ENCODE measurements at regions not wholly inside any gene's neighbourhood (a gene's known extent, or its start where the extent isn't known, plus 50 kb on each side); places are given as distances from the start of the nearest gene placed in this dataset.
"Not testable (repeated sequence)": the region's sequence is repeated elsewhere in the genome, so short reads cannot be mapped to it uniquely, and the experiment has no call there.

DNA sequence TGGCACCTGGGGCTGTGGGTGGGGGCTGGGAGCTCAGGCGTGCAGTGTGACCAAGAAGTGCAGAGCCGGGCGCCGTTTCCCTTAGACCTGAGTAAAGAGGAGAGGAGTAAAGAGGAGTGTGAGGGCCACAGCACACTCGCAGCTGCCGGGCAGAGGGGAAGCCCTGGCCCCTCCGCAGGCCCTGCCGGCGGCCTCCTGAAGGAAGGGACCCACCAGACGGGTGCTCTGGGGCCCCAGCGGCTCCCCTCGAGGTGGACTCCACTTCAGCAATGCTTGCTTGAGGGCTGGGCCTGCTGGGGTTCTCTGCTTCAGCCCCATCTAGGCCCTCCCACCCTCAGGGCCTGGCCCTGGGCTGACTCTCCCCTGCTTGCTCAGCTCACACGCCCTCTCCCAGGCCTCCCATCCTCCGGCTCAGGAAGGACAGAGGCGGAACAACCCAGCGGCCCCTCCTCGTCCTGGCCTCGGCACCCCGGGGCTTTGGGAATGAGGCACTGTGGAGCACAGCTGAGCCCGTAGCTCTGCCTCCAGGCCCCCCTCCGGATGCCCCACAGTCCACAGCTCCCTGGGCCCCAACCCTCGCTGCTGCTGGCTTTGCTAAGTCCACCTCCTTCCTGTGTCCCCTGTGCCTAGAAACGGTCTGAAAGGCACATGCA, 1198.7 kb downstream of the BRD1 start:
- DNase-seq, result no peak

GRCh38 chr22:48627966-48628365, 1199.7 kb downstream of the BRD1 start:
- DNase-seq, result no peak

GRCh38 chr22:48627203-48627602, 1200.5 kb downstream of the BRD1 start:
- DNase-seq, result no peak

GRCh38 chr22:48624401-48624800, 1203.3 kb downstream of the BRD1 start:
- DNase-seq, result no peak

DNA sequence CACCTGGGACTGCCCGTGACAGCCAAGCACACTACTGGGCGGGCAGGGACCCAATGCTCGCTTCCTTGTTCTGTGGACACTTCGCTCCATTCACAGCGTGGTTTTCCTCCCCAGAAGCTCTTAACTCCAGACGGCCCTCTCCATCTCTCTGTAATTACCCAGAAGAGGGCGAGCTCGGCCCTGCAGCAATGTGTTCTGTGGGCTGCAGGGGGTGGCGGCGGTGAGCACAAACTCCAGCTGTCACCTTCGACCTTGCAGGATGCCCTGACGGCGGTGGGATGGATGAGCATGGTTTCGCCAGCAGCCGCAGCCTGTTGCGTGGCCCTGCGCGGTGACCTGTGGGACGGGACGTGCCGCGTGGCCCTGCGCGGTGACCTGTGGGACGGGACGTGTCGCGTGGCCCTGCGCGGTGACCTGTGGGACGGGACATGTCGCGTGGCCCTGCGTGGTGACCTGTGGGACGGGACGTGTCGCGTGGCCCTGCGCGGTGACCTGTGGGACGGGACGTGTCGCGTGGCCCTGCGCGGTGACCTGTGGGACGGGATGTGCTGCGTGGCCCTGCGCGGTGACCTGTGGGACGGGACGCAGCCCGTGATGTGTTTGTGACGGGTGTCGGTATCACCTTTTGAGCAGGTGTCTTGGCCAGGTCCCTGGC, 1204.7 kb downstream of the BRD1 start:
- DNase-seq, result no peak

DNA sequence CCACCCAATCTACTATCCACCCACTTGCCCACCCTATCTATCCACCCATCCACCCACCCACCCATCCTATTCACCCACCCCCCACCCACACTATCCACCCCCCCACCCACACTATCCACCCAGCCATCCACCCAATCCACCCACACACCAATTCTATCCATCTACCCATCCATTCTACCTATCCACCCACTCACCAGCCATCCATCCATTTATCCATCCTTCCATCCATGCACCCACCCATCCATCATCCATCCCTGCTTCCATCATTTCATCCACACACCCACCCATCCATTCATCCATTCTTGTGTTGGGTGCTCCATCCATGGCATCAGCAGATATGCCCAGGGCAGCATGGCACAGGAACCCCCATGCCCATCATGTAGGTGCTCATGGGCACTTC, 1206.6 kb downstream of the BRD1 start:
- DNase-seq, result no peak

DNA sequence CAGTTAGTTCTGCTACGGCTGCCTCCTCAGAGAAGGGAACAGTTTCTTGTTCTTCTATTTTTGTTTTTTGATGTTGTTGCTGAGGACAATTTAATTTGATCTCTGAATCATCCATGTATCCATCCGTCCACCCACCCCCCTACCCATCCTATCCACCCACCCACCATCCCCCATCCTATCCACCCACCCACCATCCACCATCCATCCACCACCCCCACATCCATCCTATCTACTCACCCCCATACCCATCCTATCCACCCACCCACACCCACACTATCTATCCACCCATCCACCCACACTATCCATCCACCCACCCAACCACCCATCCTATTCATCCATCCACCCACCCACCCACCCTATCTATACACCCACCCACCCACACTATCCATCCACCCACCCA, 1207.2 kb downstream of the BRD1 start:
- not testable (repeated sequence) for DNase-seq

- DNase-seq, result no peak
Observed at GRCh38 chr22:48619721-48620120, 1208.0 kb downstream of the BRD1 start.

DNA sequence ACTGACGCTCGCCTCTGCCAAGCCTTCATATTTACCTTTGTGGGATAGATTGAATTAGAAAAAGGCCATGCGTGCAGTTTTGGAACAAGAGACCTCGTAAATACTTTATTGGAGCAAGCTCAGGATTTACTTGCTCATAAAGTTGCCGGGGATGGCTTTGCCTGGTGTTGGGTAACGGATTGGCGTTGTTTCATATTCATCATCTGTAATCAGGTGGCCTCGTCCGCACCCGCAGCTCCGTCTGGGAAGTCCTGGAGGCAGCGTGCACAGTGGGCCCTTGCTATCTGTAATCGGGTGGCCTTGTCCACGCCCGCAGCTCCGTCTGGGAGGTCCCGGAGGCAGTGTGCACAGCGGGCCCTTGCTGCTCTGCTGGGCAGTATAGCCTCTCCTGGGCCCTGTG, 1209.3 kb downstream of the BRD1 start:
- no peak for DNase-seq

GRCh38 chr22:48616656-48617055, 1211.0 kb downstream of the BRD1 start:
- no peak for DNase-seq

GRCh38 chr22:48615171-48616008, 1212.3 kb downstream of the BRD1 start:
- no peak for DNase-seq

DNA sequence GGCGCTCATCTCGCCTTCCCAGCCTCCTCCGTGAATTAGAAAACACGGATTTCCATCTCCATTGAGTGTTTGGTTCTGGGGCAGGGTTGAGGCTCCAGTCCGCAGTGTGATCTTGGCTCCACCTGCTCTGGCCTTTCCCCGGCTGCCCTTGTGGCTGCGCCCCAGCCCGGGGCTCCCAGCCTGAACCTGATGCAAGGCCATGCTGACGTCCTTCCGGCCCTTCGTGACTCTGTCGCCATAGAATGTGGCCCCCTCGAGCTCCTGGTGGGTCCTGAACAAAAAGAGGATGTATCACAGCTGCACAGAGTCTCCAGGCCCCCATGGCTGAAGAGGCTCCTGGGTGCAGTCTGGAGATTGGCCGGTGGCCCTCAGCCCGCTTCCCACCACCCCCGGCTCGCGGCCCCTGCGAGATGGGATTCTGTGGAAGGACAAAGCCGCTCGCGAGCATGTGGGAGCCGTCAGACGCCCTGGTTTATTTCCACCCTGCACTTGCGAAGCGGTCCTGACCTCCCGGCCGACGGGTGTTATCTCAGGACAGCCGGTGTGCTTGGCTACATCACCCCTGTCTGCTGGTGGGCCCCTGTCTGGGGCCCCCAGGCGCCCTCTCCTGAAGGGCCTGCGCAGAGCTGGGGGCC, 1214.0 kb downstream of the BRD1 start:
- no peak for DNase-seq

DNA sequence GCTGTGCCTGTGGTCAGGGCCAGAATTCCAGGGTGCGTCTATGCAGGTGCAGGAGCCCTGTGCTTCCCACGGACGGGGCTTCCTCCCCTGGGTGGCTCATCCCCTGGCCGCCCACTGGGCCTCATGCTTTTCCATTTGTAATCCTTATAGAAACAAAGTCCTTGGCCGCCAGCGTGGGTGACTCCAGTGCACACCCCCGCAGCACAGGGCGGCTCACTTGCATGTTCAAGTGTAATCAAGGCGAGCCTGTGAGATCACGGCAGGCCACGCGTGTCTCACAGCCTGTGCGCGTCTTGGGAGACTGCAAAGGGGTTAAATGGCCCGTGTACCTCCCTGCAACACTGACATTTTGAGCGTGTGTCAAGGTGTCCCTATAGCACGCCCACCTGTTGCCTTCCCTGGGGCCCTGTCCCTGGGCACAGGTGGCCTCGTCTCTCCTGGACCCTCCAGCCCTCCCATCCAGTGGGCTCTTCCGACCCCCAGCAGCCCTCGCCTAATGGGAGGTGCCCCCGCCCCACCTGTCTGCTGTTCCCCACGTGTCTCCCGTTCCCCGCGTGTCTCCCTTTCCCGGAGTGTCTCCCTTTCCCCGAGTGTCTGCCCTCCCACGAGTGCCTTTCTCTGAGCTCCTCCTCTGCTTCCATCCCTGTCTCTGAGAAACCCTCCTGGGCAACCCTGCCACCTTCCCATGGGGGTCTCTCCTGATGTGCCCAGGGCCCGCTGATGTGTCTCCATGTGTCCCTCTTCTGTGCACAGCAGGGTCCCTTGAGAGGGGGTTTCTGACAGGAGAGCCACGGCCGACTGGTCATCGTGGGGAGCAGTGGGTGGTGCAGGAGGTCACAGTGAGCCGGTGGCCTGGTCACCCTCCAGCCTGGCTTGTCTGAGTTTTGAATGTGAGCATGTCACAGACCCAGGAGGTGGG, 1215.3 kb downstream of the BRD1 start:
- no peak for DNase-seq

DNA sequence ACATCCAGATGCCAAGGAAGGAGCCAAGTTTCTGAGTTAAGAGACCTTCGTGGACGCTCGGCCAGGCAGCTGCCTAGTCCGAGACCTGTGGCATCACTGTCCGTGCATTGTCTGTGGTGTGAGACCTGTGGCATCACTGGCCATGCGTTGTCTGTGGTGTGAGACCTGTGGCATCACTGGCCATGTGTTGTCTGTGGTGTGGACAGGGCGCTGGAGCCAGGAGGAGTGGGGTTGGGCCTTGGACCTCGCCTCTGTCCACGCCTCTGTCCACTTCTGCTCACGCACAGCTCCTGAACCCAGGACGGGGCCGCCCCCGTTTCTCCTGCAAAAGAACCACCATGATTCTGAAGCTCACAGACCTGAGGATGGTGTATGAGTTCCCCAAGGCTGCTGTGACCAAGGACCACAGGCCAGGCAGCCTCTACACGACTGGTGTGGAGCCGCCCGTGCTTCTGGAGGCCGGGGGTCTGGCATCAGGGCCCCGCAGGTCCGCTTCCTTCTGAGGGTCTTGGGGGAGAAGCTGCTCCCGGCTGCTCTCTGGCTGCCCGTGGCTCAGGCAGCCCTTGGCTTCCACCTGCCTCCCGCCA, 1218.3 kb downstream of the BRD1 start:
- no peak for DNase-seq

DNA sequence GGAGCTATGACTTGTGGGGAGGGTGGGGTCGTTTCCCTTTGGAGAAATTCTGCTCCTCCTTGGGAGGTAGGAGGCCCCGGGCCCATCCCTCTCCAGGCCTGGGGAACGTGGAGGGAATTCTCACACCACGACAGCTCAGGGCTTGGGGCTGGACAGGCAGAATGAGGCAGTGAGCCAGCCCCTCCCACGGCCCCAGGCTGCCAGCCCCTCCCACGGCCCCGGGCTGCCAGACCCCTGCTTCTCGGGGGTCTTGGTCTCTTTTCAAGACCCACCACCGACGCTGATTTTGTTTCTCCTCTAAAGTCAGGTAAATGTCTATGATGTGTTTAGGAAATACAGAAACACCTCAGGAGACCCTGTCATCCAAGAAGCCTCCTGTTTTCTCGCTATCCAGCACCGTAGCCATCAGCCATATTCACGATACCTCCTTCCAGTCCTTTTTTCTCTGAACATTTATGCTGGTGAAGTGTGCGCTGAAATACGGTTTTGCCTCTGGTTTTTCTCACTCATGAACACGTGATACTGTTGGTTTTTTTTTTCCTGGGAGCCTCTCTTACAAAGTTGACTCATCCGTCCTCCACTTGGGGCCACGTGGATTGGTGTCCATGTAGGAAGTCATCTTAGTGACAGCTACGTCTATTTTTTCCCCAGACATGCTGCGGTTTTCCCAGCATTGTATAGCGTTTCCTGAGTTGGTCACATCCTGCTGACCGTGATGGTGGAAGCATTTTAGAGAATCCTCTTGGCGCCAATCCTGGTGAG, 1219.6 kb downstream of the BRD1 start:
- no peak for DNase-seq

DNA sequence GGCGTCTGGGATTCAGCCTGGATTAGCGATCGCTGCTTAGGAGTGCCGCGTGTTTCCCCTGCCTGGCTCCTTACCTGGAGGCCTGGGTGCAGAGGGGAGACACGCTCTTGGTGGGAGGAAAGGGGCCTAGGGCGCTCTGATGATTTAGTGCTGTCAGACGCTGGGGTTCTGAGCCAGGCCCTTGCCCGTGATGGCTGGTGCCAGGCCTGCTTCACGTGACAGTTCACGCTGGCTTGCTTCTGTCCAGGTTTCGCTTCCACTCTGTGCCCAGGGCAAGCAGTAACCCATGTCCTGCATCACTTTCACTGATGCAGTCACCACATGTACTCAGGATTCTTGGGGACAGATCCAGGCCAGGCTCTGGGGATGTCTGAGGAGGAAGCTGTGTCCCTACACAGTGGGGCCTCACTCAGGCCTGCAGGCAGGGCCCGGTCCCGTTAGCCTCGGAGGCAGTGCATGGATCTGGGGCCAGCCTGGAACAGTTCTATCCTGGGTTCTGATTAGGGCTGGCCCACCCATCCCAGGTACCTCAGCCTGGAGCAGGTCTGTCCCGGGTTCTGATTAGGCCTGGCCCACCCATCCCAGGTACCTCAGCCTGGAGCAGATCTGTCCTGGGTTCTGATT, 1220.9 kb downstream of the BRD1 start:
- DNase-seq, result no peak

- DNase-seq, result no peak
Observed at GRCh38 chr22:48605856-48606481, 1221.7 kb downstream of the BRD1 start.

DNA sequence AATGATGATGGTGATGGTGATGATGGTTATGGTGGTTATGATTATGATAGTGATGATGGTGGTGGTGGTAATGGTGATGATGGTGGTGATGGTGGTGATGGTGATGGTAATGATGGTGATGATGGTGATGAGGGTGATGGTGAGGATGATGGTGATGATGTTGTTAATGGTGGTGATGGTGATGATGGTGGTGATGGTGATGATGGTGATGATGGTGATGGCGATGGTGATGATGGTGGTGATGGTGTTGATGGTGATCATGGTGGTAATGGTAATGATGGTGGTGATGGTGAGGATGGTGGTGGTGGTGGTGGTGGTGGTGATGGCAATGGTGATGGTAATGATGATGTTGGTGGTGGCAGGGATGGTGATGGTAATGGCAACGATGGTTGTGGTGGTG, 1222.5 kb downstream of the BRD1 start:
- no peak for DNase-seq

DNA sequence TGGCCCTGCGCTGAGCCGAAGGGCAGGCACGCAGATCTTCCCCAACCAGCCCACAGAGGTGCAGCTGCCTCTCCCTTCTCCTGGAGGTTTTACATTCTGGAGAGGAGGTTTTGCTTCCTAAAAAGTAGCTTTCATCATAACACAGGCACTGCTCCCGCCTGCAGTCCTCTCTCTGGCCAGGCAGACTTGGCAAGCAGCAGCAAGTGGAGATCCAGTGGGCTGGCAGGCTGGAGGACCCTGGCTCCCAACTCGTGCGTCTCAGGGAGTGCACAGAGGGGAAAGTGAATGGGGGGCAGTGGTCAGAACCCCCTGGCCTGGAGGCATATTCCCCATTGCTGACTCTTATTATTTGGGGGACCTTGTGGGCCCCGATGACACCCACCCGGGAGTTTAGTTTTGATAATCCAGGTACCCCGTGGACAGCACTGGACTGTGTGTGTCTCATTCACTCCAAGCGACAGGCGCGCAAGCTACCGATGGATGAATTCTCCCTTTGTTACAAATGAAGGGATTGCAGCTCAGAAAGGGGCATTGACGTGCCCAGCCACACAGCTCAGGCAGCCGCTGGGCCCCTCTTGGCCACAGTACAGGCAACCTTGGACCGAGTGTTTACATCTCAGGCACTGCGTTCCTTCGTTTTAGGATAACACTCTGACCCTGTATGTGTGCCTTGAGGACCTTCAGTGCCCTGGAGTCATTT, 1223.9 kb downstream of the BRD1 start:
- no peak for DNase-seq

Data from GOT3 (cell line).